ENCODE measurements at regions not wholly inside any gene's neighbourhood (a gene's known extent, or its start where the extent isn't known, plus 50 kb on each side); places are given as distances from the start of the nearest gene placed in this dataset.

GRCh38 chrX:13894888-13895565, 78.1 kb upstream of the GPM6B start:
- H3K9me3 ChIP-seq (ENCODE audit: low read depth) = no peaks in the 10 kb centered on the region
- 67% methylated on average over 5 of the region's 5 CpGs for WGBS (ENCODE audit: low lambda C conversion rate, missing lambda C conversion rate)
- H3K4me2 ChIP-seq = no peak overlapping the region
- H3K27me3 ChIP-seq = no peaks in the 10 kb centered on the region
- H3K4me1 ChIP-seq (ENCODE audit: insufficient read depth) = no peaks in the 10 kb centered on the region
- TF ChIP-seq CTCF (IDR thresholded peaks at IDR 0.05; ENCODE audit: poor library complexity) (no peak), EZH2 (IDR thresholded peaks at IDR 0.05; ENCODE audit: borderline replicate concordance) (no peak), EZH2phosphoT487 (IDR thresholded peaks at IDR 0.05; ENCODE audit: low read depth, severe bottlenecking, unreplicated experiment) (no peak)
- H3K4me3 ChIP-seq = no peak overlapping the region
- H4K20me1 ChIP-seq (ENCODE audit: insufficient read depth, poor library complexity, severe bottlenecking) = no peaks in the 10 kb centered on the region
- H3K27ac ChIP-seq = no peak overlapping the region
- H3K36me3 ChIP-seq (replicated peaks; ENCODE audit: insufficient read depth, low read depth) = no peaks in the 10 kb centered on the region
- H2AFZ ChIP-seq = no peak overlapping the region
- no peaks in the 10 kb centered on the region for H3K79me2 ChIP-seq
- DNase-seq (ENCODE audit: low spot score) = no peak
- H3K9me2 ChIP-seq (replicated peaks; ENCODE audit: insufficient read depth) = no peaks in the 10 kb centered on the region

- H3K4me2 ChIP-seq = no peak overlapping the region
- TF ChIP-seq EZH2phosphoT487 (IDR thresholded peaks at IDR 0.05; ENCODE audit: low read depth, severe bottlenecking, unreplicated experiment) (no peak), EZH2 (IDR thresholded peaks at IDR 0.05; ENCODE audit: borderline replicate concordance) (no peak), CTCF (IDR thresholded peaks at IDR 0.05; ENCODE audit: poor library complexity) (no peak)
- H3K4me1 ChIP-seq (ENCODE audit: insufficient read depth) = no peaks in the 10 kb centered on the region
- 66% methylated on average over 5 of the region's 5 CpGs for WGBS (ENCODE audit: low lambda C conversion rate, missing lambda C conversion rate)
- H3K9me2 ChIP-seq (replicated peaks; ENCODE audit: insufficient read depth) = no peaks in the 10 kb centered on the region
- no peak overlapping the region for H3K27ac ChIP-seq
- no peaks in the 10 kb centered on the region for H3K36me3 ChIP-seq (replicated peaks; ENCODE audit: insufficient read depth, low read depth)
- no peaks in the 10 kb centered on the region for H4K20me1 ChIP-seq (ENCODE audit: insufficient read depth, poor library complexity, severe bottlenecking)
- no peak overlapping the region for H2AFZ ChIP-seq
- no peaks in the 10 kb centered on the region for H3K27me3 ChIP-seq
- no peaks in the 10 kb centered on the region for H3K79me2 ChIP-seq
- no peaks in the 10 kb centered on the region for H3K9me3 ChIP-seq (ENCODE audit: low read depth)
- DNase-seq (ENCODE audit: low spot score) = no peak
- no peak overlapping the region for H3K4me3 ChIP-seq
These were observed 76.9 kb upstream of the GPM6B start for GRCh38 chrX:13893826-13894225.

- no peak overlapping the region for H3K27ac ChIP-seq
- TF ChIP-seq EZH2 (IDR thresholded peaks at IDR 0.05; ENCODE audit: borderline replicate concordance) = no peak
- TF ChIP-seq CTCF (IDR thresholded peaks at IDR 0.05; ENCODE audit: poor library complexity) = no peak
- TF ChIP-seq EZH2phosphoT487 (IDR thresholded peaks at IDR 0.05; ENCODE audit: low read depth, severe bottlenecking, unreplicated experiment) = no peak
- no peak overlapping the region for H2AFZ ChIP-seq
- no peaks in the 10 kb centered on the region for H3K79me2 ChIP-seq
- H3K27me3 ChIP-seq = no peaks in the 10 kb centered on the region
- WGBS (ENCODE audit: low lambda C conversion rate, missing lambda C conversion rate) = 79% methylated on average over 3 of the region's 3 CpGs
- H3K4me1 ChIP-seq (ENCODE audit: insufficient read depth) = no peaks in the 10 kb centered on the region
- no peaks in the 10 kb centered on the region for H3K9me3 ChIP-seq (ENCODE audit: low read depth)
- no peaks in the 10 kb centered on the region for H3K9me2 ChIP-seq (replicated peaks; ENCODE audit: insufficient read depth)
- no peak overlapping the region for H3K4me3 ChIP-seq
- no peak overlapping the region for H3K4me2 ChIP-seq
- no peaks in the 10 kb centered on the region for H4K20me1 ChIP-seq (ENCODE audit: insufficient read depth, poor library complexity, severe bottlenecking)
- no peaks in the 10 kb centered on the region for H3K36me3 ChIP-seq (replicated peaks; ENCODE audit: insufficient read depth, low read depth)
- no peak for DNase-seq (ENCODE audit: low spot score)
These were observed 76.0 kb upstream of the GPM6B start for GRCh38 chrX:13892856-13893255.

All from hepatocyte (in vitro differentiated cells).